PC-3 (cell line): ENCODE measurements at regions not wholly inside any gene's neighbourhood (a gene's known extent, or its start where the extent isn't known, plus 50 kb on each side); places are given as distances from the start of the nearest gene placed in this dataset.

Experiments
- ATAC-seq: fragments of 200-7000 bp; cut with Tn5 transposase; 2 replicates; pipeline ENCODE4 v1.9.1; 2020; ENCODE audit warnings: mild to moderate bottlenecking, moderate library complexity
- BruUV-seq: library from RNA; stranded (reverse); fragments of 400-500 nt; replicated peaks from 2 replicates; lab custom pipeline; 2021; lab: Mats Ljungman, UMichigan
- CTCF ChIA-PET: fragments of 300-600 bp; sonication (Branson Sonifier 250); formaldehyde crosslinking; loops from one replicate; lab custom pipeline; 2022; ENCODE audit warnings: antibody characterized with exemption; lab: Charles Lee
- POLR2A ChIA-PET: fragments of 300-600 bp; sonication (Branson Sonifier 250); formaldehyde crosslinking; loops from one replicate; lab custom pipeline; 2022; ENCODE audit warnings: antibody characterized with exemption; ENCODE audit not compliant: unreplicated experiment; lab: Charles Lee
- DNase-seq: peaks from one replicate; pipeline ENCODE4 v3.0.0-alpha.2; 2015
- H2AFZ ChIP-seq: fragments of 300-600 bp; sonication (generic); 2 replicates; pipeline ENCODE4 v1.6.0; 2016; ENCODE audit warnings: antibody characterized with exemption, low read length
- H3F3A ChIP-seq: fragments of 300-600 bp; sonication (generic); one replicate; pipeline ENCODE4 v1.6.0; 2017; ENCODE audit warnings: antibody characterized with exemption, low read length, control low read depth, mild to moderate bottlenecking; ENCODE audit not compliant: unreplicated experiment
- H3K27ac ChIP-seq: fragments of 300-600 bp; sonication (generic); 2 replicates; pipeline ENCODE4 v1.5.1; 2016; ENCODE audit warnings: mild to moderate bottlenecking, low read length
- H3K27me3 ChIP-seq: fragments of 300-600 bp; sonication (generic); 2 replicates; pipeline ENCODE4 v1.6.1; 2016; ENCODE audit warnings: low read length, mixed read lengths
- H3K36me3 ChIP-seq: fragments of 300-600 bp; sonication (generic); 2 replicates; pipeline ENCODE4 v1.6.1; 2016; ENCODE audit warnings: low read depth, mixed run types, low read length, mixed read lengths
- H3K4me1 ChIP-seq: fragments of 300-600 bp; sonication (generic); 2 replicates; pipeline ENCODE4 v1.5.1; 2016; ENCODE audit warnings: low read length; ENCODE audit not compliant: insufficient read depth
- H3K4me2 ChIP-seq: fragments of 300-600 bp; sonication (generic); 2 replicates; pipeline ENCODE4 v1.6.0; 2016; ENCODE audit warnings: low read length
- H3K4me3 ChIP-seq: fragments of 300-600 bp; sonication (generic); 2 replicates; pipeline ENCODE4 v1.5.1; 2016; ENCODE audit warnings: mild to moderate bottlenecking, low read length, mixed read lengths
- H3K79me2 ChIP-seq: fragments of 300-600 bp; sonication (generic); 2 replicates; pipeline ENCODE4 v1.6.1; 2017; ENCODE audit warnings: low read length, mixed read lengths
- H3K9ac ChIP-seq: fragments of 300-600 bp; sonication (generic); 2 replicates; pipeline ENCODE4 v1.6.0; 2016; ENCODE audit warnings: mild to moderate bottlenecking, low read length
- H3K9me2 ChIP-seq: fragments of 300-600 bp; sonication (generic); replicated peaks from 2 replicates; pipeline ENCODE4 v1.6.1; 2016; ENCODE audit warnings: mixed run types, low read length, mixed read lengths
- H3K9me3 ChIP-seq: fragments of 300-600 bp; sonication (generic); 2 replicates; pipeline ENCODE4 v1.6.1; 2016; ENCODE audit warnings: low read length, mixed read lengths
- H4K20me1 ChIP-seq: fragments of 300-600 bp; sonication (generic); 2 replicates; pipeline ENCODE4 v1.6.1; 2016; ENCODE audit warnings: low read length, mixed read lengths
- EZH2 ChIP-seq: fragments of 300-600 bp; sonication (generic); IDR thresholded peaks from one replicate; pipeline ENCODE4 v1.6.1; 2017; ENCODE audit warnings: antibody characterized with exemption, mild to moderate bottlenecking, low read length; ENCODE audit not compliant: unreplicated experiment
- EZH2phosphoT487 ChIP-seq: fragments of 300-600 bp; sonication (generic); IDR thresholded peaks from 2 replicates; pipeline ENCODE4 v1.6.1; 2018; ENCODE audit warnings: mild to moderate bottlenecking, antibody characterized with exemption, low read length, borderline replicate concordance
- intact Hi-C: fragments of 100-400 bp; cut with micrococcal nuclease; formaldehyde crosslinking; loops from 2 replicates; pipeline ENCODE4 v1.9.0; 2023
- TF ChIP-seq, protein P1 (sequence below): fragments of 300-600 bp; sonication (generic); conservative IDR thresholded peaks from 2 replicates; pipeline ENCODE4 v1.5.1; 2017; ENCODE audit warnings: antibody characterized with exemption, low read depth, mild to moderate bottlenecking, low read length

DNA sequence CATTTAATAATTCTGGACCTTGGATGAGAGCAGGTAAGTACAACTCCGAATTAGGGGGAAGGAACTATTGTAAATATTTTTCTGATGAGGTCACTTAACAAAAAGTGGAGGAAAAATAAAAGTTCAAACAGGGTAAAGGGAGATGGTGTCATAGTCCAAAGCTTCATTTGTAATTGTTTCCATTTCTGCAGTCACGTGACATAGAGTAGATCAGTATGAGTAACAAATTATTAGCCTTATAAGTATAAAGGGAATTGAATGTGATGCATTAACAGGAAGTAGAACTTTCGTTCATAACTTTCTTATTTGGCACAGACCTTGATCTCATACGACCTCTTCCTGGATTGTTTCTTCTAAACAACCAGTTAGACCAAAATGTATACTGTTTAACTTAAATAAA is 347.2 kb upstream of the TPK1 start:
- Histone ChIP-seq H3K9me3 (no peaks in the 10 kb centered on the region), H2AFZ (no peak overlapping the region), H3K9ac (no peak overlapping the region), H3K27me3 (peaks cover 14% of the 10 kb centered on the region; the same call in 1 of the 2 replicates), H3K27ac (no peak overlapping the region), H4K20me1 (no peaks in the 10 kb centered on the region), H3K79me2 (no peaks in the 10 kb centered on the region), H3K9me2 (no peaks in the 10 kb centered on the region), H3K4me3 (no peak overlapping the region), H3K4me2 (no peak overlapping the region), H3K4me1 (no peaks in the 10 kb centered on the region; the same call in 1 of the 2 replicates), H3F3A (no peaks in the 10 kb centered on the region), H3K36me3 (no peaks in the 10 kb centered on the region)
- DNase-seq (peak; percentile 7), ATAC-seq (no peak)
- no TSS peak for BruUV-seq
- intact Hi-C loops, result no loop called here
- POLR2A ChIA-PET, result no interaction called here
- CTCF ChIA-PET, result no interaction called here
- TF ChIP-seq EZH2phosphoT487 (no peak), EZH2 (no peak)
- TF ChIP-seq, protein P1, sequence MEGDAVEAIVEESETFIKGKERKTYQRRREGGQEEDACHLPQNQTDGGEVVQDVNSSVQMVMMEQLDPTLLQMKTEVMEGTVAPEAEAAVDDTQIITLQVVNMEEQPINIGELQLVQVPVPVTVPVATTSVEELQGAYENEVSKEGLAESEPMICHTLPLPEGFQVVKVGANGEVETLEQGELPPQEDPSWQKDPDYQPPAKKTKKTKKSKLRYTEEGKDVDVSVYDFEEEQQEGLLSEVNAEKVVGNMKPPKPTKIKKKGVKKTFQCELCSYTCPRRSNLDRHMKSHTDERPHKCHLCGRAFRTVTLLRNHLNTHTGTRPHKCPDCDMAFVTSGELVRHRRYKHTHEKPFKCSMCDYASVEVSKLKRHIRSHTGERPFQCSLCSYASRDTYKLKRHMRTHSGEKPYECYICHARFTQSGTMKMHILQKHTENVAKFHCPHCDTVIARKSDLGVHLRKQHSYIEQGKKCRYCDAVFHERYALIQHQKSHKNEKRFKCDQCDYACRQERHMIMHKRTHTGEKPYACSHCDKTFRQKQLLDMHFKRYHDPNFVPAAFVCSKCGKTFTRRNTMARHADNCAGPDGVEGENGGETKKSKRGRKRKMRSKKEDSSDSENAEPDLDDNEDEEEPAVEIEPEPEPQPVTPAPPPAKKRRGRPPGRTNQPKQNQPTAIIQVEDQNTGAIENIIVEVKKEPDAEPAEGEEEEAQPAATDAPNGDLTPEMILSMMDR, result no peak

DNA sequence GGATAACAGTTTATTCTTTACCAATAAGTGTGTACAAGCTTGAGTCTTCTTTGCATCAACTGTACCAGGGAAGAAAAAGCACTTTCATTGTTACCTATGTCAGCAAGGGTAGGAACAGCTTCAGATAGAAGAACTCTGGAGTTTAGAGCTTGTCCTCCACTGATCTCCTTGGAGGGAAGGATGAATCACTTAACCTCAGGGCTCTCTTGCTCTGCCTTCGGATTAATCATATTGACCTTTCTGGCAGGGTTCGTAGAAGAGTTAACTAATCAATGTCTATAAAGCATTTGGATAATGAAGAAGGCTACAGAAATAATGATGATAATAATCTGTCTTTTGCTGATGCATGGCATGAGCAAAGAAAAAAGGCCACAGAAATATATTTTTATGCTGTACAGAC is 339.5 kb upstream of the TPK1 start:
- Histone ChIP-seq H3K4me3 (no peak overlapping the region), H3K36me3 (no peaks in the 10 kb centered on the region), H4K20me1 (no peaks in the 10 kb centered on the region), H3K27ac (no peak overlapping the region), H3K9me2 (no peaks in the 10 kb centered on the region), H3K4me1 (no peaks in the 10 kb centered on the region), H3K79me2 (no peaks in the 10 kb centered on the region), H3K9me3 (no peaks in the 10 kb centered on the region), H3F3A (no peaks in the 10 kb centered on the region), H2AFZ (no peak overlapping the region), H3K27me3 (no peaks in the 10 kb centered on the region), H3K9ac (no peak overlapping the region), H3K4me2 (no peak overlapping the region)
- no peak for DNase-seq
- ATAC-seq, result no peak
- no TSS peak for BruUV-seq
- ChIA-PET POLR2A (no interaction called here), CTCF (no interaction called here)
- TF ChIP-seq, protein P1, result no peak
- TF ChIP-seq EZH2phosphoT487 (no peak), EZH2 (no peak)
- intact Hi-C loops, result loop anchor here (10.0 kb wide), 1 partner anchor 269 kb away; no protein-coding TSS in a partner anchor

DNA sequence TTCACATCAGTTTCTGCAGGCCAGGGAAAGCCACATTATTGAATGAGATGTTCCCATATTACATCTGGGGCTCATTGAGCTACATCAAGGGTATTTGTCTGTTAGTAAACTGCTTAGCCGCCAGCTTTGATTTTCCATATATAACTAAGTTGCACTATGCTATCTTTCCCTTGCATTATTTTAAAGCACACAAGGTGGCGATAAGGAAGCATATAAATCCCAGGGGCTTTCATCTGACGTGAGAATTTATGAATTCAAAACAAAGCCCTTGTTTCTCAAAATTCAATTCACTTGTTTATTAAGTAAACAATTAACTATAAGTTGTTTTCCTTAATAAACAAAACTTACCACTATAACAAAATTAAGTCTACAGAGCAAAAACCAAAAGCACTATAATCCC is 334.1 kb upstream of the TPK1 start:
- Histone ChIP-seq H3K4me2 (no peak overlapping the region), H3K9me2 (no peaks in the 10 kb centered on the region), H4K20me1 (no peaks in the 10 kb centered on the region), H3K27ac (no peak overlapping the region), H3F3A (no peaks in the 10 kb centered on the region), H3K36me3 (no peaks in the 10 kb centered on the region), H3K4me3 (no peak overlapping the region), H3K9ac (no peak overlapping the region), H3K79me2 (no peaks in the 10 kb centered on the region), H2AFZ (no peak overlapping the region), H3K9me3 (no peaks in the 10 kb centered on the region), H3K27me3 (peaks cover 10% of the 10 kb centered on the region), H3K4me1 (no peaks in the 10 kb centered on the region)
- POLR2A ChIA-PET, result no interaction called here
- DNase-seq (peak; percentile 46), ATAC-seq (peak; percentile 48; the same call in 1 of the 2 replicates)
- CTCF ChIA-PET, result interaction anchor here (0.6 kb wide), 1 partner anchor 679 kb away, joined by 3 read pairs; no protein-coding TSS in a partner anchor
- intact Hi-C loops, result loop anchor here (1.0 to 10.0 kb wide), 3 partner anchors 275 to 920 kb away; no protein-coding TSS in a partner anchor
- BruUV-seq, result no TSS peak
- TF ChIP-seq, protein P1, result peak; percentile 61
- TF ChIP-seq EZH2, result no peak
